GM12891 (cell line): ENCODE measurements at regions not wholly inside any gene's neighbourhood (a gene's known extent, or its start where the extent isn't known, plus 50 kb on each side); places are given as distances from the start of the nearest gene placed in this dataset.

Experiments used
- DNase-seq: peaks from one replicate; pipeline ENCODE4 v3.0.0; 2011; ENCODE audit warnings: low spot score; ENCODE audit not compliant: insufficient read length
- FAIRE-seq: peaks from 2 replicates; lab custom pipeline; 2011; peaks lifted over from hg19 to GRCh38; lab: Jason Lieb, UNC
- PAX5 ChIP-seq: IDR thresholded peaks from 2 replicates; pipeline ENCODE4 v1.6.1; 2011; ENCODE audit warnings: low read length, moderate library complexity, mild to moderate bottlenecking; ENCODE audit not compliant: insufficient read depth, severe bottlenecking
- POLR2A ChIP-seq: IDR thresholded peaks from 2 replicates; pipeline ENCODE4 v1.6.1; 2011; ENCODE audit warnings: low read depth, low read length, control low read depth
- POLR2AphosphoS5 ChIP-seq: IDR thresholded peaks from 2 replicates; pipeline ENCODE4 v1.6.1; 2011; ENCODE audit warnings: low read depth, low read length, control low read depth
- POU2F2 ChIP-seq: IDR thresholded peaks from 2 replicates; pipeline ENCODE4 v1.6.1; 2011; ENCODE audit warnings: low read depth, mild to moderate bottlenecking, control low read depth, low read length, moderate library complexity
- SPI1 ChIP-seq: IDR thresholded peaks from 2 replicates; pipeline ENCODE4 v1.6.1; 2011; ENCODE audit warnings: low read depth, low read length, control low read depth
- TAF1 ChIP-seq: IDR thresholded peaks from 2 replicates; pipeline ENCODE4 v1.6.1; 2011; ENCODE audit warnings: low read depth, low read length, control low read depth

- no peak for DNase-seq
- FAIRE-seq: no peak
- TF ChIP-seq POLR2A (no peak), POU2F2 (no peak), SPI1 (no peak), PAX5 (no peak)
Observed at GRCh38 chr20:55174635-55175034, 699.2 kb downstream of the DOK5 start.

- no peak for DNase-seq
- FAIRE-seq: no peak
- no peak for TF ChIP-seq PAX5
- no peak for TF ChIP-seq SPI1
- no peak for TF ChIP-seq POU2F2
- no peak for TF ChIP-seq POLR2AphosphoS5
- TF ChIP-seq POLR2A: no peak
- TF ChIP-seq TAF1: no peak
Observed at GRCh38 chr20:55174172-55174571, 698.8 kb downstream of the DOK5 start.

GRCh38 chr20:55173601-55174000 is 698.2 kb downstream of the DOK5 start:
- FAIRE-seq: no peak

GRCh38 chr20:55172310-55173002 is 697.1 kb downstream of the DOK5 start:
- DNase-seq (no peak), FAIRE-seq (no peak)
- no peak for TF ChIP-seq POLR2AphosphoS5
- TF ChIP-seq PAX5: no peak
- TF ChIP-seq TAF1: no peak

More at GRCh38 chr20:55173601-55174000, 698.2 kb downstream of the DOK5 start:
- TF ChIP-seq POLR2AphosphoS5: no peak
- TF ChIP-seq TAF1: no peak
- TF ChIP-seq SPI1: no peak
- no peak for TF ChIP-seq PAX5
- no peak for TF ChIP-seq POU2F2
- TF ChIP-seq POLR2A: no peak
- no peak for DNase-seq

GRCh38 chr20:55166063-55166462 is 690.7 kb downstream of the DOK5 start:
- DNase-seq: no peak
- TF ChIP-seq PAX5: no peak
- TF ChIP-seq POU2F2: no peak
- no peak for TF ChIP-seq POLR2AphosphoS5
- TF ChIP-seq SPI1: no peak
- no peak for TF ChIP-seq TAF1
- TF ChIP-seq POLR2A: no peak
- FAIRE-seq: no peak

GRCh38 chr20:55160996-55161395 is 685.6 kb downstream of the DOK5 start:
- TF ChIP-seq POU2F2: no peak
- TF ChIP-seq POLR2A: no peak
- TF ChIP-seq PAX5: no peak
- no peak for TF ChIP-seq TAF1
- TF ChIP-seq SPI1: no peak
- TF ChIP-seq POLR2AphosphoS5: no peak
- DNase-seq (no peak), FAIRE-seq (no peak)

GRCh38 chr20:55160037-55160436 is 684.6 kb downstream of the DOK5 start:
- TF ChIP-seq POLR2AphosphoS5 (no peak), SPI1 (no peak), TAF1 (no peak), PAX5 (no peak), POLR2A (no peak), POU2F2 (no peak)
- FAIRE-seq (no peak), DNase-seq (no peak)

GRCh38 chr20:55159230-55159629 is 683.8 kb downstream of the DOK5 start:
- no peak for FAIRE-seq

GRCh38 chr20:55158446-55158845 is 683.1 kb downstream of the DOK5 start:
- no peak for DNase-seq
- no peak for FAIRE-seq
- TF ChIP-seq POU2F2: no peak
- no peak for TF ChIP-seq POLR2AphosphoS5
- TF ChIP-seq POLR2A: no peak
- no peak for TF ChIP-seq SPI1
- no peak for TF ChIP-seq PAX5
- TF ChIP-seq TAF1: no peak

More at GRCh38 chr20:55159230-55159629, 683.8 kb downstream of the DOK5 start:
- no peak for DNase-seq
- TF ChIP-seq POLR2A (no peak), TAF1 (no peak), POU2F2 (no peak), PAX5 (no peak), POLR2AphosphoS5 (no peak), SPI1 (no peak)

- DNase-seq: no peak
- no peak for FAIRE-seq
- TF ChIP-seq PAX5: no peak
- TF ChIP-seq POU2F2: no peak
- no peak for TF ChIP-seq TAF1
- TF ChIP-seq POLR2AphosphoS5: no peak
- TF ChIP-seq POLR2A: no peak
- no peak for TF ChIP-seq SPI1
Observed at GRCh38 chr20:55155360-55155759, 680.0 kb downstream of the DOK5 start.
